ENCODE measurements at regions not wholly inside any gene's neighbourhood (a gene's known extent, or its start where the extent isn't known, plus 50 kb on each side); places are given as distances from the start of the nearest gene placed in this dataset.

- Histone ChIP-seq H3K9me2 (ENCODE audit: insufficient read depth, low read length) (no peaks in the 10 kb centered on the region), H4K20me1 (ENCODE audit: insufficient read depth) (no peaks in the 10 kb centered on the region), H3F3A (ENCODE audit: insufficient read depth, low read length, poor library complexity, severe bottlenecking) (no peaks in the 10 kb centered on the region), H3K4me2 (ENCODE audit: low read length) (no peak overlapping the region), H3K27me3 (ENCODE audit: insufficient read depth, low read depth, low read length) (no peaks in the 10 kb centered on the region), H3K79me2 (replicated peaks; ENCODE audit: insufficient read depth, low read length) (no peaks in the 10 kb centered on the region), H3K36me3 (ENCODE audit: insufficient read depth, low read length) (no peaks in the 10 kb centered on the region), H3K27ac (ENCODE audit: low read length) (no peak overlapping the region), H3K9ac (ENCODE audit: low read length) (no peak overlapping the region), H3K4me3 (ENCODE audit: low read length) (no peak overlapping the region), H3K9me3 (ENCODE audit: low read length) (no peaks in the 10 kb centered on the region), H2AFZ (ENCODE audit: low read depth, low read length) (no peak overlapping the region)
- TF ChIP-seq MXI1 (conservative IDR thresholded peaks at IDR 0.05; ENCODE audit: poor library complexity, severe bottlenecking) (no peak), EP300 (conservative IDR thresholded peaks at IDR 0.05; ENCODE audit: poor library complexity, severe bottlenecking) (no peak), EZH2 (IDR thresholded peaks at IDR 0.05; ENCODE audit: borderline replicate concordance, insufficient read depth, low read length, poor library complexity, severe bottlenecking) (no peak), RAD21 (conservative IDR thresholded peaks at IDR 0.05) (no peak), POLR2AphosphoS5 (IDR thresholded peaks at IDR 0.05) (no peak), CTCF (IDR thresholded peaks at IDR 0.05; ENCODE audit: poor library complexity, severe bottlenecking) (no peak), SMC3 (conservative IDR thresholded peaks at IDR 0.05; ENCODE audit: poor library complexity) (no peak), TAF1 (IDR thresholded peaks at IDR 0.05; ENCODE audit: low read depth) (no peak)
- TF ChIP-seq, protein P1, sequence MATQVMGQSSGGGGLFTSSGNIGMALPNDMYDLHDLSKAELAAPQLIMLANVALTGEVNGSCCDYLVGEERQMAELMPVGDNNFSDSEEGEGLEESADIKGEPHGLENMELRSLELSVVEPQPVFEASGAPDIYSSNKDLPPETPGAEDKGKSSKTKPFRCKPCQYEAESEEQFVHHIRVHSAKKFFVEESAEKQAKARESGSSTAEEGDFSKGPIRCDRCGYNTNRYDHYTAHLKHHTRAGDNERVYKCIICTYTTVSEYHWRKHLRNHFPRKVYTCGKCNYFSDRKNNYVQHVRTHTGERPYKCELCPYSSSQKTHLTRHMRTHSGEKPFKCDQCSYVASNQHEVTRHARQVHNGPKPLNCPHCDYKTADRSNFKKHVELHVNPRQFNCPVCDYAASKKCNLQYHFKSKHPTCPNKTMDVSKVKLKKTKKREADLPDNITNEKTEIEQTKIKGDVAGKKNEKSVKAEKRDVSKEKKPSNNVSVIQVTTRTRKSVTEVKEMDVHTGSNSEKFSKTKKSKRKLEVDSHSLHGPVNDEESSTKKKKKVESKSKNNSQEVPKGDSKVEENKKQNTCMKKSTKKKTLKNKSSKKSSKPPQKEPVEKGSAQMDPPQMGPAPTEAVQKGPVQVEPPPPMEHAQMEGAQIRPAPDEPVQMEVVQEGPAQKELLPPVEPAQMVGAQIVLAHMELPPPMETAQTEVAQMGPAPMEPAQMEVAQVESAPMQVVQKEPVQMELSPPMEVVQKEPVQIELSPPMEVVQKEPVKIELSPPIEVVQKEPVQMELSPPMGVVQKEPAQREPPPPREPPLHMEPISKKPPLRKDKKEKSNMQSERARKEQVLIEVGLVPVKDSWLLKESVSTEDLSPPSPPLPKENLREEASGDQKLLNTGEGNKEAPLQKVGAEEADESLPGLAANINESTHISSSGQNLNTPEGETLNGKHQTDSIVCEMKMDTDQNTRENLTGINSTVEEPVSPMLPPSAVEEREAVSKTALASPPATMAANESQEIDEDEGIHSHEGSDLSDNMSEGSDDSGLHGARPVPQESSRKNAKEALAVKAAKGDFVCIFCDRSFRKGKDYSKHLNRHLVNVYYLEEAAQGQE (IDR thresholded peaks at IDR 0.05; ENCODE audit: borderline replicate concordance) = no peak
Measured at GRCh38 chr2:60127191-60127590, 426.3 kb downstream of the BCL11A start.

DNA sequence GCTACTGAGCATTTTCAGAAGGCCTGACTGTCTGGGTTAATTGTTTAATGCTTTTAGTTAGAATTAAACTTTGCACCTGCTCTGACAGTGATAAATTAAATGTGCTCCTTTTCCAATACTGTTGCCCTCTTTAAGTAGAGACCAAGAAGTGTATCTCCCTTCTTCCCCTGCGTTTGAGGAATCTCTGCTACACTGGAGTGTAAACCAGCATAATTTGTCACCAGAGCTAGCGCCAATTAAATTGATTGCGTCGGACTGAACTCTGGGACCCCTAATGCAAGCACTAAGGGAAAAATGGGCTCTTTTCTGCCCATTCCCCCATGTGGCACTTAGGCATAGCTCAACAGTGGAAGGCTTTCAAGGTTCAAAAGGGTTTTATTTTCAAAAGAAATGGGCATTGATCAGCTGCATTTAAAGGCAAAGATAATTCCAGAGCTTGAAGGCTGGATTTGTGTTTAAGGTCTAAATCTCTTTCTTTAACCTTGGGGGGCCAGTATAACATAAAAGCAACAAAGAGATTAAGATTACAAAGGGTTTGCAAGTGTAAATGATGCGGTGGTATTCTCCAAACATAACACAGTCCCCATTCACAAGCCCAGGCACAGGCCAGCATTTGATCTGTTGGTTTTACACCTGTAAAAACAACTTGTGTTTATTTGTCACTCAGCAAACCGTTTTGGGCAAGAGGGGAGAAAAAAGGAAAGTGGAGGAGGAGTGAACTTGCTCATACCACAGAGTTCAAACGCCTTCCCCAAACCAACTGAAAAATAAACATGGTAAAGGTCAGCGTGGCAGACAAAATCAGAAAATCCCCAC is 427.6 kb downstream of the BCL11A start:
- TF ChIP-seq, protein P1 (IDR thresholded peaks at IDR 0.05; ENCODE audit: borderline replicate concordance) = no peak
- TF ChIP-seq EP300 (conservative IDR thresholded peaks at IDR 0.05; ENCODE audit: poor library complexity, severe bottlenecking) (no peak), POLR2AphosphoS5 (IDR thresholded peaks at IDR 0.05) (no peak), SMC3 (conservative IDR thresholded peaks at IDR 0.05; ENCODE audit: poor library complexity) (no peak), CTCF (IDR thresholded peaks at IDR 0.05; ENCODE audit: poor library complexity, severe bottlenecking) (no peak), RAD21 (conservative IDR thresholded peaks at IDR 0.05) (no peak), TAF1 (IDR thresholded peaks at IDR 0.05; ENCODE audit: low read depth) (no peak), MXI1 (conservative IDR thresholded peaks at IDR 0.05; ENCODE audit: poor library complexity, severe bottlenecking) (no peak), EZH2 (IDR thresholded peaks at IDR 0.05; ENCODE audit: borderline replicate concordance, insufficient read depth, low read length, poor library complexity, severe bottlenecking) (no peak)
- no peaks in the 10 kb centered on the region for H3K79me2 ChIP-seq (replicated peaks; ENCODE audit: insufficient read depth, low read length)
- no peaks in the 10 kb centered on the region for H3K9me3 ChIP-seq (ENCODE audit: low read length)
- H3K9ac ChIP-seq (ENCODE audit: low read length) = no peak overlapping the region
- no peak overlapping the region for H3K4me3 ChIP-seq (ENCODE audit: low read length)
- no peak overlapping the region for H3K4me2 ChIP-seq (ENCODE audit: low read length)
- H4K20me1 ChIP-seq (ENCODE audit: insufficient read depth) = no peaks in the 10 kb centered on the region
- H3K27ac ChIP-seq (ENCODE audit: low read length) = no peak overlapping the region
- H3F3A ChIP-seq (ENCODE audit: insufficient read depth, low read length, poor library complexity, severe bottlenecking) = no peaks in the 10 kb centered on the region
- H2AFZ ChIP-seq (ENCODE audit: low read depth, low read length) = no peak overlapping the region
- H3K9me2 ChIP-seq (ENCODE audit: insufficient read depth, low read length) = no peaks in the 10 kb centered on the region
- H3K27me3 ChIP-seq (ENCODE audit: insufficient read depth, low read depth, low read length) = no peaks in the 10 kb centered on the region
- H3K36me3 ChIP-seq (ENCODE audit: insufficient read depth, low read length) = no peaks in the 10 kb centered on the region
